ENCODE measurements at regions not wholly inside any gene's neighbourhood (a gene's known extent, or its start where the extent isn't known, plus 50 kb on each side); places are given as distances from the start of the nearest gene placed in this dataset.

DNA sequence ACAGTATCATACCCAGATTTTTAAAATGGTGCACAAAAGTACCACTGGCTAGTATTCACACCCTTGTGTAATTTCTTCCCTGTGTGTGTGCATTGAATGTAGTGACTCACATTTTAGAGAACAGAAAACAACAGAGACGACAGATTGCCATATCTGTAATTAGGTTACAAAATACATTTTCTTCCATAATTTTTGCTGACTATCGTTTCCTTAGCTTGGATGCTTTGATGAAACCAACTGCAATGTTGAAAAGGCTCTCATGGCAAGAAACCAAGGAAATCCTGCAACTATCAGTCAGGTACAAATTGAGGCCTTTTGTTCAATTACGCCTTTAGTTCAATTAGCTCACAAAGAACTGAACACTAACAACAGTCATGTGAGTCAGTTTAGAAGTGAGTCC lies 484.4 kb downstream of the ZNF804A start:
- no peak for DNase-seq
- Histone ChIP-seq H3K36me3 (no peaks in the 10 kb centered on the region), H3K4me3 (no peak overlapping the region), H3K9me3 (no peaks in the 10 kb centered on the region), H3K27ac (no peak overlapping the region), H3K4me1 (no peaks in the 10 kb centered on the region), H3K27me3 (no peaks in the 10 kb centered on the region)
- TF ChIP-seq, protein P1, sequence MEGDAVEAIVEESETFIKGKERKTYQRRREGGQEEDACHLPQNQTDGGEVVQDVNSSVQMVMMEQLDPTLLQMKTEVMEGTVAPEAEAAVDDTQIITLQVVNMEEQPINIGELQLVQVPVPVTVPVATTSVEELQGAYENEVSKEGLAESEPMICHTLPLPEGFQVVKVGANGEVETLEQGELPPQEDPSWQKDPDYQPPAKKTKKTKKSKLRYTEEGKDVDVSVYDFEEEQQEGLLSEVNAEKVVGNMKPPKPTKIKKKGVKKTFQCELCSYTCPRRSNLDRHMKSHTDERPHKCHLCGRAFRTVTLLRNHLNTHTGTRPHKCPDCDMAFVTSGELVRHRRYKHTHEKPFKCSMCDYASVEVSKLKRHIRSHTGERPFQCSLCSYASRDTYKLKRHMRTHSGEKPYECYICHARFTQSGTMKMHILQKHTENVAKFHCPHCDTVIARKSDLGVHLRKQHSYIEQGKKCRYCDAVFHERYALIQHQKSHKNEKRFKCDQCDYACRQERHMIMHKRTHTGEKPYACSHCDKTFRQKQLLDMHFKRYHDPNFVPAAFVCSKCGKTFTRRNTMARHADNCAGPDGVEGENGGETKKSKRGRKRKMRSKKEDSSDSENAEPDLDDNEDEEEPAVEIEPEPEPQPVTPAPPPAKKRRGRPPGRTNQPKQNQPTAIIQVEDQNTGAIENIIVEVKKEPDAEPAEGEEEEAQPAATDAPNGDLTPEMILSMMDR (IDR thresholded peaks at IDR 0.05), result no peak
- intact Hi-C loops (cut with DNase I; ENCODE audit: low total_unique reads), result no loop called here

DNA sequence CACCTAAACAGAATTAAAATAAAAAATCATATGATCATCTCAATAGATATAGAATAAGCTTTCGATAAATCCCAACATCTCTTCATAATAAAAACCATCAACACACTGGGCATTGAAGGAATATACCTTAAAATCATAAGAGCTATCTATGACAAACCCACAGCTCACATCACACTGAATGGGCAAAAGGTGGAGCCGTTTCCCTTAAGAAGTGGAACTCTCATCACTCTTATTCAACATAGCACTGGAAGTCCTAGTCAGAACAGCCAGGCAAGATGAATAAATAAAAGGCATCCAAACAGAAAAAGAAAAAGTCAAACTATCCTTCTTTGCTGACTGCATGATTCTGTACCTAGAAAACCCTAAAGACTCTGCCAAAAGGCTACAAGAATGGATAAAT lies 510.3 kb downstream of the ZNF804A start:
- H3K27ac ChIP-seq, result no peak overlapping the region
- TF ChIP-seq, protein P1 (IDR thresholded peaks at IDR 0.05), result no peak
- H3K4me1 ChIP-seq, result no peaks in the 10 kb centered on the region
- no peak for DNase-seq
- no peak overlapping the region for H3K4me3 ChIP-seq
- no peaks in the 10 kb centered on the region for H3K36me3 ChIP-seq
- H3K27me3 ChIP-seq, result no peaks in the 10 kb centered on the region
- intact Hi-C loops (cut with DNase I; ENCODE audit: low total_unique reads), result no loop called here
- H3K9me3 ChIP-seq, result no peaks in the 10 kb centered on the region

DNA sequence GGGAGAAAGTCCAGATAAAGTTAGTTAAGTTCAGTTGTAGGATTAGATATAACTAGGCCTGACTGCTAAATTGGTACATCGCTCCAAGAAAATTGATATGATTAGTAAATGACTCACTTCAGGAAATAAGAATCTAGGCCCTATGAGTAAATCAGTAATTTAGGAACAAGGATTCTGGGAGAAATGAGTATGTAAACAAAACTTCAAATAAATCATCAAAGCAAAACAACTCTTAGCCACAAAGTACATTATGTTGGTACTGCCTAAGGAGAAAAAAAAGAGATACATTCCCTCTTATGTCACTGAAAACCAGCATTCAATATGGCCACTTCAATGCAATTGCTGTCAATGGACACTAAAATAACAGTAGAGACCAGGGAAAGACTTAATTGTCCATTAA lies 529.1 kb downstream of the ZNF804A start:
- no peaks in the 10 kb centered on the region for H3K36me3 ChIP-seq
- H3K9me3 ChIP-seq, result peaks cover 0 to 2% (median 0%) of the 10 kb centered on the region in 3 donors
- H3K27ac ChIP-seq, result no peak overlapping the region
- no peaks in the 10 kb centered on the region for H3K4me1 ChIP-seq
- TF ChIP-seq, protein P1 (IDR thresholded peaks at IDR 0.05), result no peak
- H3K4me3 ChIP-seq, result no peak overlapping the region
- intact Hi-C loops (cut with DNase I; ENCODE audit: low total_unique reads), result no loop called here
- DNase-seq, result no peak
- no peaks in the 10 kb centered on the region for H3K27me3 ChIP-seq

DNA sequence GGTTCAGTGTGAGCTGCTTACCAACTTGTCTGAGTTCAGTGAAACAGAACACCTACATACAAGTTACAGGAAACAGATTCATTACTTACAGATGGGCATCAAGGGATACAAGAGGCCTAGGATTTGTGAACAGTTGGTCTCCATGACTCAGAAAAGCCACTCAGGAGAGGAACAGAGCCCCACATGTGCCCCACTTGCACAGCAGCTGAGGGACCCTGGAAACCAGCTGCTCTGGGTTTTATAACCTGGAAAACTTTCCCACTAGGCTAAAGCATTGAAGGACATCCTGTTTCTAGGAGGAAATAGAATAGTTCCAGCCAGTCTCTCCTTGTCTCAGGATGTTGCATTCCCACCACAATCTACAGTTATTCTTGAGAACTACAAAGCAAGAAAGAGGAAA lies 530.0 kb downstream of the ZNF804A start:
- intact Hi-C loops (cut with DNase I; ENCODE audit: low total_unique reads), result no loop called here
- TF ChIP-seq, protein P1 (IDR thresholded peaks at IDR 0.05), result no peak
- H3K9me3 ChIP-seq, result peaks cover 0 to 5% (median 0%) of the 10 kb centered on the region in 3 donors
- no peaks in the 10 kb centered on the region for H3K36me3 ChIP-seq
- no peak overlapping the region for H3K4me3 ChIP-seq
- no peaks in the 10 kb centered on the region for H3K4me1 ChIP-seq
- no peaks in the 10 kb centered on the region for H3K27me3 ChIP-seq
- H3K27ac ChIP-seq, result no peak overlapping the region
- no peak for DNase-seq

DNA sequence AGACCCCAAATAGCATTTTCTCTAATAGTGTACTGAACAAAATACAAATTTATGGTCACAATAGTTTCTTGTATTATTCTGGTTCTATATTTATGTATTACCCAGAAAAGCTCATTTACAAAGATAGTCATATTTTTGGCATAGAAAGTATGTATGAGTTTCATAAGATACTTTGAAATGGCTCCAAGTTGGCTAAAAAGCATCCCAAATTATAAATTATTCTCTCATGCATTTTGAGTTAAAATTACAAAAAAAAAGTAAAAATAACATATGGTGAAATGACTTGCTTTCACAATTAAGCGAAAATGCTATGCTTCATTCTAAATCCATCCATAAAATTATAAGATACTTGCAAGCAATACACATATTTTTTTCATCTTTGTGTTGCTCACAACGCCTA lies 530.7 kb downstream of the ZNF804A start:
- Histone ChIP-seq H3K4me1 (no peaks in the 10 kb centered on the region), H3K27ac (no peak overlapping the region), H3K4me3 (no peak overlapping the region), H3K27me3 (no peaks in the 10 kb centered on the region), H3K9me3 (peaks cover 0 to 5% (median 0%) of the 10 kb centered on the region in 3 donors), H3K36me3 (no peaks in the 10 kb centered on the region)
- no peak for DNase-seq
- TF ChIP-seq, protein P1 (IDR thresholded peaks at IDR 0.05), result no peak
- intact Hi-C loops (cut with DNase I; ENCODE audit: low total_unique reads), result no loop called here

DNA sequence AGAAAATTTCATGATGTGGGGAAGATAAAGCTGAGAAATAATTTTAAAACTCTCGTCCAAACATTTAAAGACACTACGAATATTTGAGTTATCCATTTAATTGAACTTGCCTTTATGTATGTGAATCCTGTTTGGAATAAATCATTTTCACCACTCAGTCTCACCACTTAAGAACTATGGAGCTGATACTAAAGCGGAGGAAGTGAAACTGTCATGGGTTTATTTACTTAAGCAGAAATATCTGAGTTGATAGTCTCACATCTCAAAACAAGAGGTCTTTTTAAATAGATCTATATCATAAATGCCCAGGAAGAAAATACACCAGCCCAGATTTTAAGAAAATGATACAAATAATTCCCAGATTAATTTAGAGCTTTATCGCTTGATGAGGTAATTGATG lies 532.4 kb downstream of the ZNF804A start:
- Histone ChIP-seq H3K27me3 (no peaks in the 10 kb centered on the region), H3K27ac (no peak overlapping the region), H3K36me3 (no peaks in the 10 kb centered on the region), H3K9me3 (peaks cover 0 to 5% (median 0%) of the 10 kb centered on the region in 3 donors), H3K4me3 (no peak overlapping the region), H3K4me1 (no peaks in the 10 kb centered on the region)
- DNase-seq, result no peak
- TF ChIP-seq, protein P1 (IDR thresholded peaks at IDR 0.05), result no peak
- intact Hi-C loops (cut with DNase I; ENCODE audit: low total_unique reads), result no loop called here
